ENCODE measurements at regions not wholly inside any gene's neighbourhood (a gene's known extent, or its start where the extent isn't known, plus 50 kb on each side); places are given as distances from the start of the nearest gene placed in this dataset.
A peak's percentile ranks its signal among the peaks of the same experiment; 100 is the strongest.

- peak; percentile 43 for DNase-seq
- H3K9ac ChIP-seq (ENCODE audit: low read depth, low read length) = no peak overlapping the region
- peak; percentile 82 for ATAC-seq (ENCODE audit: insufficient read depth, low read depth)
- no peak overlapping the region for H3K4me2 ChIP-seq (ENCODE audit: insufficient read depth, low read length)
- H3K79me2 ChIP-seq (ENCODE audit: insufficient read depth, low read length) = no peaks in the 10 kb centered on the region
- H3K36me3 ChIP-seq (ENCODE audit: insufficient read depth, low read length) = no peaks in the 10 kb centered on the region
- no peak overlapping the region for H3K4me3 ChIP-seq (ENCODE audit: low read depth in 1 of 2, low read length in 2 of 2)
- TF ChIP-seq CTCF (IDR thresholded peaks at IDR 0.05; ENCODE audit: borderline replicate concordance, extremely low read depth, low read length, poor library complexity, severe bottlenecking) = peak; percentile 71
- no peak for TF ChIP-seq EZH2 (IDR thresholded peaks at IDR 0.05; ENCODE audit: borderline replicate concordance, low read depth, low read length, severe bottlenecking)
- H2AFZ ChIP-seq (ENCODE audit: low read depth, low read length) = no peak overlapping the region
- no peaks in the 10 kb centered on the region for H3K4me1 ChIP-seq (ENCODE audit: insufficient read depth, low read length)
- H3K27ac ChIP-seq (ENCODE audit: low read length) = no peak overlapping the region
- no peaks in the 10 kb centered on the region for H4K20me1 ChIP-seq (ENCODE audit: insufficient read depth, low read length)
- peaks cover 15% of the 10 kb centered on the region for H3K27me3 ChIP-seq (ENCODE audit: insufficient read depth, low read length, poor library complexity)
- H3K9me3 ChIP-seq (ENCODE audit: insufficient read depth, low read length, severe bottlenecking) = no peaks in the 10 kb centered on the region
These were observed 84.2 kb upstream of the LAPTM4A start for GRCh38 chr2:20135631-20136050.

- no peaks in the 10 kb centered on the region for H3K9me3 ChIP-seq (ENCODE audit: insufficient read depth, low read length, severe bottlenecking)
- H3K4me2 ChIP-seq (ENCODE audit: insufficient read depth, low read length) = no peak overlapping the region
- no peak for ATAC-seq (ENCODE audit: insufficient read depth, low read depth)
- H3K4me1 ChIP-seq (ENCODE audit: insufficient read depth, low read length) = no peaks in the 10 kb centered on the region
- TF ChIP-seq CTCF (IDR thresholded peaks at IDR 0.05; ENCODE audit: borderline replicate concordance, extremely low read depth, low read length, poor library complexity, severe bottlenecking) = no peak
- no peak overlapping the region for H2AFZ ChIP-seq (ENCODE audit: low read depth, low read length)
- H3K4me3 ChIP-seq (ENCODE audit: low read depth in 1 of 2, low read length in 2 of 2) = no peak overlapping the region
- no peaks in the 10 kb centered on the region for H3K79me2 ChIP-seq (ENCODE audit: insufficient read depth, low read length)
- no peak for DNase-seq
- H3K27ac ChIP-seq (ENCODE audit: low read length) = no peak overlapping the region
- H3K27me3 ChIP-seq (ENCODE audit: insufficient read depth, low read length, poor library complexity) = peaks cover 19% of the 10 kb centered on the region
- no peaks in the 10 kb centered on the region for H4K20me1 ChIP-seq (ENCODE audit: insufficient read depth, low read length)
- no peak overlapping the region for H3K9ac ChIP-seq (ENCODE audit: low read depth, low read length)
- H3K36me3 ChIP-seq (ENCODE audit: insufficient read depth, low read length) = no peaks in the 10 kb centered on the region
These were observed 81.6 kb upstream of the LAPTM4A start for GRCh38 chr2:20132990-20133535.

GRCh38 chr2:20130821-20131645 is 79.6 kb upstream of the LAPTM4A start:
- DNase-seq (no peak), ATAC-seq (ENCODE audit: insufficient read depth, low read depth) (no peak)
- H3K27ac ChIP-seq (ENCODE audit: low read length) = no peak overlapping the region
- no peak overlapping the region for H3K4me2 ChIP-seq (ENCODE audit: insufficient read depth, low read length)
- H4K20me1 ChIP-seq (ENCODE audit: insufficient read depth, low read length) = no peaks in the 10 kb centered on the region
- TF ChIP-seq EZH2 (IDR thresholded peaks at IDR 0.05; ENCODE audit: borderline replicate concordance, low read depth, low read length, severe bottlenecking) = no peak
- H3K9me3 ChIP-seq (ENCODE audit: insufficient read depth, low read length, severe bottlenecking) = no peaks in the 10 kb centered on the region
- H3K4me3 ChIP-seq (ENCODE audit: low read depth in 1 of 2, low read length in 2 of 2) = no peak overlapping the region
- no peak overlapping the region for H3K9ac ChIP-seq (ENCODE audit: low read depth, low read length)
- H3K4me1 ChIP-seq (ENCODE audit: insufficient read depth, low read length) = no peaks in the 10 kb centered on the region
- no peaks in the 10 kb centered on the region for H3K36me3 ChIP-seq (ENCODE audit: insufficient read depth, low read length)
- no peaks in the 10 kb centered on the region for H3K79me2 ChIP-seq (ENCODE audit: insufficient read depth, low read length)
- no peak overlapping the region for H2AFZ ChIP-seq (ENCODE audit: low read depth, low read length)
- peaks cover 24% of the 10 kb centered on the region for H3K27me3 ChIP-seq (ENCODE audit: insufficient read depth, low read length, poor library complexity)

- Histone ChIP-seq H3K36me3 (ENCODE audit: insufficient read depth, low read length) (no peaks in the 10 kb centered on the region), H3K27ac (ENCODE audit: low read length) (no peak overlapping the region), H3K79me2 (ENCODE audit: insufficient read depth, low read length) (no peaks in the 10 kb centered on the region), H3K9ac (ENCODE audit: low read depth, low read length) (no peak overlapping the region), H3K9me3 (ENCODE audit: insufficient read depth, low read length, severe bottlenecking) (no peaks in the 10 kb centered on the region), H3K4me2 (ENCODE audit: insufficient read depth, low read length) (no peak overlapping the region), H3K4me3 (ENCODE audit: low read depth in 1 of 2, low read length in 2 of 2) (no peak overlapping the region), H4K20me1 (ENCODE audit: insufficient read depth, low read length) (no peaks in the 10 kb centered on the region), H2AFZ (ENCODE audit: low read depth, low read length) (no peak overlapping the region), H3K27me3 (ENCODE audit: insufficient read depth, low read length, poor library complexity) (peaks cover 29% of the 10 kb centered on the region), H3K4me1 (ENCODE audit: insufficient read depth, low read length) (no peaks in the 10 kb centered on the region)
- TF ChIP-seq EZH2 (IDR thresholded peaks at IDR 0.05; ENCODE audit: borderline replicate concordance, low read depth, low read length, severe bottlenecking) (no peak), CTCF (IDR thresholded peaks at IDR 0.05; ENCODE audit: borderline replicate concordance, extremely low read depth, low read length, poor library complexity, severe bottlenecking) (no peak)
- ATAC-seq (ENCODE audit: insufficient read depth, low read depth) (no peak), DNase-seq (no peak)
These were observed 78.7 kb upstream of the LAPTM4A start for GRCh38 chr2:20130160-20130560.
